Skin of body (tissue), 1 donor: ENCODE measurements at regions not wholly inside any gene's neighbourhood (a gene's known extent, or its start where the extent isn't known, plus 50 kb on each side); places are given as distances from the start of the nearest gene placed in this dataset.
"Not testable (repeated sequence)": the region's sequence is repeated elsewhere in the genome, so short reads cannot be mapped to it uniquely, and the experiment has no call there.

ENCODE experiments used
- DNase-seq: peaks from one replicate; lab custom pipeline; 2025; lab: John Stamatoyannopoulos, UW

DNA sequence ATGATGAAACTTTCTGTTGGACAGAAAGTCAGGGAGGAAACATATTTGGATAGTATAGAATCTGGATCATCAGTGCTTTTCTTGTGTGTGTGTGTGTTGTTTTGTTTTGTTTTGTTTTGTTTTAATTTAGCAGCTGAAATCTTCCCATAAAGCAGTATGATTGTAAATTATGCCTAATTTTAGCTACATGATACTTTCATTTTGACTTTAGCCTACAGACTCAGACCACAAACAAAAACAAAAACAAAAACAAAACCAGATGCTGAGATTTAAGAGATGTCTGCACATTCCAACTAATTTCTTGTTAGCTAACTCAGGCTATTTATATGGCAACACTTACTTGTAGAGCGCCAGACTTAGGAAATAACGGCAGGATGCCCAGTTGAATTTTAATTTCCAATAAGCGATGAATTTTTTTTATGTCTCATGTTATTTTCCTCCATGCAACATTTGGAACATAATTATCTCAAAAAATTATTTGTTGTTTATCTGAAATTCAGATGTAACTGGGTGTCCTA is 119.5 kb upstream of the TRPC7 start:
- DNase-seq = peak; percentile 88

DNA sequence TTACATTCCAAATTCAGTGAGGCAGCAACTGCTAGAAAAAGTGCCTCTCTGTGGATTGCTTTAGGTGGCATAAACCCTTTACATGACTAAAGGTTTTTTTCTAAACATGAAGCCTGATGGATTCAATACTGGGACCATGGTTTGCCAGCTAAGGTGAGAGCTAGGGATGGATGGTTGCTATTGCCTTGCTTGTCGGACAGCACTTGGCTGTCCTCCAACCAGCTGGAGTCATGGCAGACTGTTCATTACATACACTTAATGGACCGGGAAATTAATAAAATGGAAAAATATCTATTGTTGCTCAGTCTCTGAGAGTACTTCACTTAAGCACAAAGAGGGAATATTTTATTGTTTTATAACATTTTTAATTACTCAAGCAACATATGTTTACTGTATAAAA is 116.9 kb upstream of the TRPC7 start:
- DNase-seq = no peak

DNA sequence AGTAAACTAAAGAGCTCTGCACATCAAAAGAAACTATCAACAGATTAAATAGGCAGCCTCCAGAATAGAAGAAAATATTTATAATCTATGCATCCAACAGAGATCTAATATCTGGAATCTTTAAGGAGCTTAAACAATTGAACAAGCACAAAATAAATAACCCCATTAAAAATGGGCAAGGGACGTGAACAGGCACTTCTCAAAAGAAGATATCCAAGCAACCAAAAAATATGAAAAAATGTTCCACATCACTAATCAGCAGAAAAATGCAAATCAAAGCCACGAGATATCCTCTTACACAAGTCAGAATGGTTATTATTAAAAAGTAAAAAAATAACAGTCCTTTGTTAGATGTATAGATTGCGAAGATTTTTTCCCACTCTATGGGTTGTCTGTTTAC is 109.1 kb upstream of the TRPC7 start:
- DNase-seq = no peak

DNA sequence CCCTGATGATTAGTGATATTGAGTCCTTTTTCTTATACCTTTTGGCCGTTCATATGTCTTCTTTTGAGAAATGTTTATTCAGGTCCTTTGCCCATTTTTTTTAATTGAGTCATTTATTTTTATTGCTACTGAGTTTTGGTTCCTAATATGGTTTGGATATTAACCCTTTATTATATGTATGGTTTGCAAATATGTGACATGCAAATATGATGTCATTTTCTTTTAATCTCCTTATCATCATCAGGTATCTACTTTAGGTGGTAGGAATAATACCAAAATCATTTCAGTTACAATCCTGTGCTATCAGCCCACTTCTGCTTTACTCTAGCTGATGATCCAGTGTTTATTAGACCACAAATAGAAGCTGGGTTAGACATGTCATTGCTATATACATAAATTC is 102.3 kb upstream of the TRPC7 start:
- DNase-seq = no peak

DNA sequence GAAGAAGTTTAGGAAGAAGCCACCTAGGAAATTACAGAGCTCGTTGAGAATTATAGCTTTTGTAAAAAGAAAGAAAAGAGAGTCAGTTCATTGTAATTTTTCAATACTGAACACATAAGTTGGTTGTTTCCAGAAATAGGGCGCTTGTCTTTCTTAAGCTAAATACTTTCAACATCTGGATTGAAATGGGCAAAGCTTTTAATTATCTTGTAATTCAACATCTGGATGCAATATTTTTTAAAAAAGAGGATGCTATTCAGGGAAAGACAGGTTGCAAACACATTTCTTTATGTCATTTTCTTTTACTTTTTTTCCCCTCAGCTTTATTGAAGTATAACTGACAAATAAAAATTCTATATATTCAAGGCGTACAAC is 100.7 kb upstream of the TRPC7 start:
- peak; percentile 76 for DNase-seq

DNA sequence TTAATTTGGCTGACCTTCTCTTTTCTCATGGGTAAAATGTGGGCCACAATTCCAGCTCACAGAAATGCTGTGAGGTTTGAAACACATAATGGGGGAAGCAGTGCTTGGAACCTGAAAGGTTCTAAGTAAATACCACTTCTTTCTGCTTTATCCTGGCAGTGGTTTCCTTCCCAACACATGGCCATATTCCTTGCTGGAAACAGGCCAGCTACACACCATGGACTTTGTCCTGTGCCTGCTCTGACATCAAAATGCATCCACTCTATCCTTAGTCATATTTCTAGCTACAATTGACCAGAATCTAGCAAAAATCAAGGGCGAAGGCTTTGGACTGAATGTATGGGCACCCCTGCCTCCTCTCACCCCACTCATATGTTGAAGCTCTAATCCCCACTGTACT is 93.1 kb upstream of the TRPC7 start:
- DNase-seq = no peak

GRCh38 chr5:136457390-136458013 is 92.2 kb upstream of the TRPC7 start:
- DNase-seq = peak; percentile 52

DNA sequence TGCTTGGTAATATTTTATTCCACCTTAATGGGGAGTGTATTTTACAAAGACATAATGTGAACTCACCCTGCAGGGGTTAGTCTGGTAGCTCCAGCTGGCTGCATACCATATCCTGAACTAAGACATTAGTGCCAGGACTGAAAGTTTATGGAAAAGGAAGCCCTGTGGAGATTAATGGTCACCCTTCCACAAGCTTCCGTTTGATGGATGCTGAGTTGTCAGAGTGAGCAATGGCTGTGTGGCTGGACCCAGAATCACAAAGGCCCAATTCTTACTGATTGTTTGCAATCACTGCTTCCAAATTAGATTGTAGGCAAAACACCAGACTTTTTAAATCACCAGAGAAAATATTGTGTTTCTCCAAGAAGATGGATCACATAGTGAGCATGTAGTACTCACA is 90.1 kb upstream of the TRPC7 start:
- DNase-seq = no peak

- no peak for DNase-seq
Measured at GRCh38 chr5:136453986-136454758, 88.8 kb upstream of the TRPC7 start.

DNA sequence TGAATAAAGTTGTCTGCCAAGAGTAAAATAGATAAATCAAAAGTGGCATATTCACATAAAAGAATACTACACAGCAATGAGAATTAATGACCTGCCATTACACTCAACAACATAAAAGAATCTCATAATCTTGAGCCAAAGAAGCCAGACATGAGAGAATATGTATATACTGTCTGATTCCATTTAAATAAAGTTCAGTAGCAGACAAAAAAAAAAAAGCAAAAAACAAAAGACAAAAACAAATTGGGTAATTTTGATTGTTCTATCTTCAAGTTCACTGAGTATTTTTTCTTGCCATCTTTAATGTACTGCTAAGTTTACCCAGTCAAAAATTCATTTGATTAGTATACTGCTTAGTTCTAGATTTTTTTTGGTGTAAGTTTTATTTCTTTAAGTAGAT is 87.9 kb upstream of the TRPC7 start:
- DNase-seq = no peak

GRCh38 chr5:136447576-136447975 is 82.2 kb upstream of the TRPC7 start:
- DNase-seq = not testable (repeated sequence)

DNA sequence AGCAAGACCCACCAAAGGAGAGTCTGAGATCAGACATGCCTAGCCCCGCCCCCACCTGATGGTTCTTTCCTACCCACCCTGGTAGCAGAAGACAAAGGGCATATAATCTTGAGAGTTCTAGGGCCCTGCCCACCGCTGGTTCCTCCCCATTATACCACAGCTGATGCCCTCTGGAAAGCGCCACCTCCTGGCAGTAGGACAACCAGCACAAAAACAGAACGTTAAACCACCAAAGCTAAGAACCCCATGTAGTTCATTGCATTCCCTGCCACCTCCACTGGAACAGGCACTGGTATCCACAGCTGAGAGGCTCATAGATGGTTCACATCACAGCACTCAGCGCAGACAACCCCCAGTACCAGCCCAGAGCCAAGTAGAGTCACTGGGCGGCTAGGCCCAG is 81.2 kb upstream of the TRPC7 start:
- no peak for DNase-seq

DNA sequence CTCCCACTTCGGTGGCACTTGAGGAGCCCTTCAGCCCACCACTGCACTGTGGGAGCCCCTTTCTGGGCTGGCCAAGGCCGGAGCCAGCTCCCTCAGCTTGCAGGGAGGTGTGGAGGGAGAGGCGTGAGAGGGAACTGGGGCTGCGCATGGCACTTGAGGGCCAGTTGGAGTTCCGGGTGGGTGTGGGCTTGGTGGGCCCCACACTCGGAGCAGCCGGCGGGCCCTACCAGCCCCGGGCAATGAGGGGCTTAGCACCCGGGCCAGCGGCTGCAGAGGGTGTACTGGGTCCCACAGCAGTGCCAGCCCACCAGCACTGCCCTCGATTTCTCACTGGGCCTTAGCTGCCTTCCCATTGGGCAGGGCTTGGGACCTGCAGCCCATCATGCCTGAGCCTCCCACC is 78.8 kb upstream of the TRPC7 start:
- not testable (repeated sequence) for DNase-seq

- DNase-seq = no peak
Measured at GRCh38 chr5:136439367-136439766, 74.0 kb upstream of the TRPC7 start.

DNA sequence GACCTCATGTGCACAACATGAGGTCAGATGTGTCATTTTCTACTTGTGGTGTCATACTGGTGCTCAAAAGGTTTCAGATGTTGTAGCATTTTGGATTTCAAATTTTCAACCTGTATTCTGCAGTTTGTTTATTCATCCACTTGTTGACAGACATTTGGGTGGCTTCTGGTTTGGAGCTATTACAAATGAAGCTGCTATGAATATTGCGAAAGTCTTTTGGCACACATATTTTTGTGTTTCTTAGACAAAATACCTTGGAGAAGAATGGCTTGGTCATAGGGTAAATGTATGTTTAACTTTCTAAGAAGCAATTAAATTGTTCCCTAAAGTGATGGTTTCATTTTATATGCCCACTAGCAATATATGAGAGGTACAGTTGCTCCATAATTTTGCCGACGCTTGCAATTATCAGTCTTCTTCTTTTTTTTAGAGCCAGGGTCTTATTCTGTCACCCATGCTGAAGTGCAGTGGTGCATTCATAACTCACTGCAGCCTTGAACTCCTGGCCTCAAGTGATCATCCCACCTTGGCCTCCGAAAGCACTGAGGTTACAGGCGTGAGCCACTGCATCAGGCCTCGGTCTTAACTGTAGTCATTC is 70.7 kb upstream of the TRPC7 start:
- no peak for DNase-seq

DNA sequence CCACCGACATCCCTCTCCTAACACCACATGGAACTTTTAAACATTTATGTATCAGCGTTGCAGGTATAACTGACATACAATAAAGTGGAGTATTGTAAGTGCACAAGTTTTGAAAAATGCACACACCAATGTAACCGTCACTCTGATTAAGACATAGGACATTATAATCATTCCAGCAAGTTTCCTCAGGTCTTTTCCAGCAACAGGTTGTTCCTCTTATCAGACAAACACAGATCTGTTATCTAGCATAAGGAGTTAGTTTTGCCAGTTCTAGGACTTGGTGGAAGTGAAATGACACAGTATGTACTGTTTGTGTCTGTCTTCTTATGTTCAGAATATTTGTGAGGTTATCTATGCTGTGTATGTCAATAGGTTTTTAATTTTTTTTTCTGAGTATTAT is 69.5 kb upstream of the TRPC7 start:
- no peak for DNase-seq

GRCh38 chr5:136432705-136433104 is 67.4 kb upstream of the TRPC7 start:
- no peak for DNase-seq

GRCh38 chr5:136430081-136430480 is 64.7 kb upstream of the TRPC7 start:
- DNase-seq = no peak

GRCh38 chr5:136427426-136427825 is 62.1 kb upstream of the TRPC7 start:
- no peak for DNase-seq

DNA sequence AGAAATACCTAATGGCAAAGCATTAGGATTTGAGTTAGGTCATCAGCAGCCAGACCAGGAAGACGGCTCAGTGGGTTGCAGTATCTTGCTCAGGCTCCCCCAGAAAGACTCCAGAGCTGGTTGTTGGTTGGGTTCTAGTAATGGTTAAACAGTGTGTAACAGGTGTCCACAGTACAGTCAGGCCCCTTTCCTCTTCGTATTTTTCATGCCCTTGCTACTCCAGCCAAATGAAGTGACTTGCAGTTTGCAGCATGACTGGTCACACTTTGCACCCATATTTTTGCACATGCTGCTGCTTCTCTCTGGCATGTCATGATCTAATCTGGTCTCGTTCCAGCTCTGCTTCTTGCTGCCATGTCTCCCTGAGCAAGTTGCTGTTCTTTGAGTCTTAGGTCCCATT is 60.6 kb upstream of the TRPC7 start:
- DNase-seq = no peak

DNA sequence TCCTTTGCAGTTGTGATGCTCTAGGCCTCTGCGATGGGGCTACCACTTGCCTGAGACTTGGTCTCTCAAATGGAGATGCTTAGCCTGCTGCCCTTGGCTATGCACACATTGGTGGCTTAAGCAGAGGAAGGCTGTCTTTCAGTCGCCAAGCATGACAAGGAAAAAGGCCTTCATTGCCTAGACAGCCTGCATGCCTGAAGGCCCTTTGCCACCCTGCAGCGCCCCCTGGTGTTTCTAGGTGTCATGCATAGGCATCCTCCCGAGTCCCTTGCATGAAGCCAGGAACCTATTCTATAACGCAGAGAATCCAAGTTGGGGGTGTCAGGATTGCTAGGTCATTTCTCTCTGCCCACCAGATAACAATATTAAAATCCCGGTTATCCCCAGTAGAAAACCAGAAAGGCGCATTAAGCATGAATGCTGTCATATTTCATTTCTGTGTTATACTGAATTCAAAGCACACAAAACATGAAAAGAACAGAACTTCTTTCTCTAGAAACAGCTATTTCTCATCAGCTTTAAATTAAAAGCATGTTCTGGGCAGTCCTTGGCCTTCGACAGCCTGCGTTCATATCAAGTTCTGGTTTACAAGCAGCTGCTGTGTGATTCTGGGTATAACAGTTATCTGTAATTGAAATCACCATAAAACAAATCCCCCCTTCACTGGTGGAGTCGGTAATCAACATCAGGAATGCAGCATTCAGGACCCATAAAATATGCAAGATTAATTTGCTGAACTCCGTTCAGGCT is 59.7 kb upstream of the TRPC7 start:
- DNase-seq = no peak
